ENCODE measurements at regions not wholly inside any gene's neighbourhood (a gene's known extent, or its start where the extent isn't known, plus 50 kb on each side); places are given as distances from the start of the nearest gene placed in this dataset.
"Not testable (repeated sequence)": the region's sequence is repeated elsewhere in the genome, so short reads cannot be mapped to it uniquely, and the experiment has no call there.

DNA sequence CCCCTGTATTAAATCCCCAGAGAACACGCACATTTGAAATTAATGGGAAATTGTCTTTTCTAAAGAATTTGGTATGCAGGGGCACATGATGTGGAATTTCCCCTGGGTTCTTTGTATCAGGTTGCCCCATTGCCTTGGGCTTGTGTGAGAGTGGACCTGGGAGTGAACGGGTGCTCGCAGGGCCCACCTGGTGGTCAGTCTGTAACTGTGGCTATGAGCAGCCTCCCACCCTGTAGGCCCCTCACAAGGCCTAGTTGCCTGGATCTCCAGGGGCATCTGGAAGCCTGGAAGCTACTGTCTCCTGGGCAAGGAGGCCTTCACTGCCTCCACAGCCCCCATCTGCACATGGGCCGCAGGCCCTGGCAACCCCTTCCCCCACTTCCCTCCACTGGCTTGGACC is 96.7 kb downstream of the SLC25A47 start:
- DNase-seq (ENCODE audit: low read depth) = no peak

DNA sequence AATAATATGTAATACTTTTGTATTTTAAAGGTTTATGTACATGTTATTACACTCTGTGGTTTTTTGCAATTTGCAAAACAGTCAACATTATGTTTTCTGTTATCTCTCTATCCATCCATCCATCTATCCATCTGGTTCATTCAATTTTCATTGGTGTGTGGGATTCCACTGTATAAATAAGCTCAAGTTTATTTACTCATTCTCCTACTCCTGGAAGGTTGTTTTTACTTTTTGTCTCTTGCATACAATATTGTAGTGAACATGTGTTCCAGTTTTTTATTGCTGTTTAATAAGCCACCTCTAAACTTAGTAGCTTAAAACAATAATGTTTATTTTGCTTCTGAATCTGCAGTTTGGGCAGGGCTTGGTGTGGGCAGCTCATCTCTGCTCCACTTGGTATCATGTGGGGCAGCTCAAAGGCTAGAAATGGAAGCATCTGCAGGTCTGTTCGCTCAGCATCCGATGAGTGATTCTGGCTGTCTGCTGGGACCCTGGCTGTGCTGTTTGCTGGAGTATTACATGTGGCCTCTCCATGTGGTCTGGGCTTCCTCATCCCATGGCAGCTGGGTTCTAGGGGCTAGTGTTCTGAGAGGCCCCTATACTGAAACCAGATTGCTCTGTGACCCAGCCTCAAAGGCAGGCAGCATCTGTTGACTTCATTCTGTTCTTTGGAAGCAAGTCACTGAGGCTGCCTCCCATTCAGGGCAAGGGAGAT is 98.8 kb downstream of the SLC25A47 start:
- DNase-seq (ENCODE audit: low read depth) = no peak

DNA sequence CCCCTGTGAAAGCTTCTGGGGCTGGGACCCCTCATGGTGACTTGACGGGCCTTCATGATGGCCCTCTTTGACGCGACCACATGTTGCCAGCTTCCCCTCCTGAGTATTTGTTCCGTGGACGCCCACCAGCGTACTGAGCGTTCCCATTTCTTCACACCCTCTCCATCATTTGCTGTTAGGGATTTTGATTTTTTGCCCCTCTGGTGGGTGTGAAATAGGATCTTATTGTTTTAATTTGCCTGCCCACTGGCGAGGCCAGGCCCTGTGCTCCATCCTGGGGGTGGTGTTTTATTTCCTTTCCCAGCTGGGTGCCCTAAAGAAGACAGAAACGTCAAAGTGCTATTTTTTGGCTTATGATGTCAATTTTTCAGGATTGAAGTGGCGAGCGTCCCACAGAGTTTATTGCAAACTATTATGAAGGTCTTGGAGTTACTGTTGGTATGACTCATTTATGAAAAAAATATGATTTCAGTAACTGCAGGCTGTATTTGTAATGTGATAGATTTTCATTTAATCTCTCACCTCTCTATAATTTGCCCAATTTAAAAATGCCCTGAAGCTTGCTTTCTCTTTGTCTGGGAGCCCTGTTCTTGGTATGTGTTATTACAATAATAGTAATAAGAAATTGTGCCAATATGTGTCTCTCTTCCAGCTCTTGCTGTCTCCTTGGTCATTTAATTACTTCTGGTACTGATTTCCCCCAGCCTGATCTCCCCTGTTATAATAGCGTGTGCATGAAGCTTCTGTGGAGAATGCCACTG is 99.6 kb downstream of the SLC25A47 start:
- DNase-seq (ENCODE audit: low read depth) = no peak

DNA sequence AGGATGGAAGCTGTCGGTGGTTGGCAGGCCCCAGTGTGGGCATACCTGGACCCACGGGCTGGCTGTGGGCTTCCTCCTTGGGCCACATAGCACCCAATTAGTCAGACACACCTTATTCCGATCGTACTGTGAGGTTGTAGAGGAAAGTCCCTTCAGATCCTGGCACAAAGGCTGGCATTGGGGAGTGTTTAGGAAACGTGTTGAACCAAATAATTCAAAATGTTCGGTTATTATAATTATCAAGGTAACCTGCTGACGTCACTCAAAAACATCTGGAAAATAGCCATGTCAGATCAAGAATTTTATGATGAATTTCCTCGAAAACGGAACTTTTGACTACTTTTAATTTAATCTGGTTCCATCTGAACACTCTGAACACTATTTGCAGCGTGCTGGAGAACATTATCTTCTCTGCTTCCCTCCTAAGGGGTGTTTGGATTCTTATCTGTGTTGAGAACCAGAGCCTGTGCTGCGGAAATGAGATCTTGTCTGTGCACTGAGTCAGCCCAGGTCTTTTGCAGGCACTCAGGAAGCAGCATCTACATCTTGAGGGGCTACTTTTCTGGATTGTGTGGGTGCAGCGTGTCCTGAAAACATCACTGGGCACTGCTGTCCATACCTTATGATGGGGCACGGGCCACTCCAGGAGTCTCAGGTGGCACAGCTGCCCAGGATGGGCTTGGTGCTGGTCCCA is 100.3 kb downstream of the SLC25A47 start:
- DNase-seq (ENCODE audit: low read depth) = no peak

DNA sequence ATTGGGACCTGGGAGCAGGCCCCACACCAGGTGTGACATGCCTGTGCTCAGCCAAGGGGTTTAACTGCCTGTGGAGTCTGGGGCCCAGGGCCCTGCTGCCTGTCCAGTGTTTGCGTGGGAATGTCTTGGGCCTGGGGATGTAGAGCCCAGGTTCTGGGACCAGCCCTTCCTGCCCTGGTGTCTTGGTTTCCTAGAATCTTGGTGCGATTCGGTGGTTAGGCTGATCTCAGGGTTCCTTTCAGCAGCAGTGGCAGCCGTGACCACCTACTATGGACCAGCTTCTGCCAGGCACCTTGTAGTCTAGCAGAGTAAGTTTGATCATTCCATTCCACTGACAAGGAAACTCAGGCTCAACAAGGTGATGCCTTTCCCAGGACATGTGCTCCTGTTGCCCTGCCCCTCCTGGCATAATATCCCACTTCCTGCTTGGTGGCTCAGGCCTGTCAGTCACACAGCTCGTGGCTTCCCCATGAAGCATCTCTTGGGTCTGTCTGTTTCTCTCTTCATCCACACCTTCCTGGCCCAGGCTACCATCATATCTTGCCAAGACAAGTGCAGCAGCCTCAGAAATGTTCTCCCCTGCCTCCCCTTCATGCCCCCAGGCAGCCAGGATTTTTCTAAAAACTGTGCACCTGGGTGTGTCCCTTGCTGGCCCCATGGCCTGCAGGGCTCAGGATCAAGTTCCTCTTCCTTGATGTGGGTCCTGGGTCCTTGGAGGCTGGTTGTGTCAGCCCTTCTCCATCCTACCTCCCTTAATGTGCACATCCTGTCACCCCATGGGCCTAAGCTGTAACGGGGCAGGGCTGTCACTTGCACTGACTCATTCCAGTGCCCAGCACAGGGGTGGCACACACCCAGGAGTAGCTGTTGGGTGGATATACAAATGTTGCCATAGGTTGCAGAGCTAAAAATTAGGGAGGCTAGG is 101.6 kb downstream of the SLC25A47 start:
- DNase-seq (ENCODE audit: low read depth) = no peak

DNA sequence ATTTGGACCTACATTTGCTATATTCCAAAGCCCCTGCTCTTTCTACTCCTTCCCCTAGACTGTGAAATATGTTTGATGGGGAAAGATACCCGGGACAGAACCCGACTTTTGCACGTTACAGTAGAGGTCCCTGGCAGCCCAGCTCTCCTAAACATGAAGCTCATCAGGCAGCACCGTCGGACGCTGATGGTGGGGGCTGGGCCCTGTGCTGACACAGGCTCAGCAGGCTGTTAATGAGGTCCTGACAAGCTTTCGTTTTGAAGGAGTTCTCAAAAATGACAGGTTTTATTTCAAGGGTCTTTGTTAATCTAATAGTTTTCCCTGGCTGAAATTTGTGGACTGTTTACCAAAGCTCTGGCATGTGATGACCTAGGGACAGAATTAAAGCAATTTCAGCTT is 102.3 kb downstream of the SLC25A47 start:
- no peak for DNase-seq (ENCODE audit: low read depth)

DNA sequence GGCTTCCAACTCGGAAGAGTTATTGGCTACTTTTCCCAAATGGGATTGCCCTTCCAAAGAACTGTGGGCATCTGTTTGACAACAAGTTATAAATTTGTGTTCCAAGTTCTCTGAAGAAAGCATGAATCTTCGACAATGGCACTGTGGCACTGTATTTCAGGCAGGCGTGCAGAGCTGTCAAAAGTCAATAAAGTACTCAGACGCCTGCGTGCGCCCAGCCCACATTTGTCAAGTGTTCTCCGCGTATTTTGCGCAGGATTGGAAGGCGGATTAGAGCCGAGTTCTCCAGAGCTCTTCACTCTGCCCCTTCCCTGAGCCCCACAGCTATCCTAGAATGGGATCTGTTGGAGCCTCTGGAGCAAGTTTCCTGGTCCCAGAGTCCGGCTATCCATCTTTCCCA is 103.2 kb downstream of the SLC25A47 start:
- no peak for DNase-seq (ENCODE audit: low read depth)

DNA sequence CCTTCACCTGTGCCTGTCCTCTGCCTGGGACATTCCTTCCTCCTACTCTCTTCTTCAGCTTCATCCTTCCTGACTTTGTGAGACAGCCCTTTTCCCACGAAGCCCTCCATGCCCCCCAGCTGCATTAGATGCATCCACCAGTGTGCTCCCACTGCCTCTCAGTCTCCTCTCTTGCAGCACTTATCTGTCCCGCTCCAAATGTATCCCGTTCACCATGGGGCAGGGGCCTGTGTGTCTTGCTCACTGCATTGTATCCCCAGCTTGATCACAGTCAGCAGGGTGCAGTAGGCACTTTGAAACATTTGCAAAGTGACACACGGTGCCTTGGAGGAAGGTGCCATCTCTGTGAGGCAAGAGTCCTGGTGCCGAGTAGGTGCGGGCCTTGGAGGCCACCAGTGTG is 104.0 kb downstream of the SLC25A47 start:
- DNase-seq (ENCODE audit: low read depth) = no peak

DNA sequence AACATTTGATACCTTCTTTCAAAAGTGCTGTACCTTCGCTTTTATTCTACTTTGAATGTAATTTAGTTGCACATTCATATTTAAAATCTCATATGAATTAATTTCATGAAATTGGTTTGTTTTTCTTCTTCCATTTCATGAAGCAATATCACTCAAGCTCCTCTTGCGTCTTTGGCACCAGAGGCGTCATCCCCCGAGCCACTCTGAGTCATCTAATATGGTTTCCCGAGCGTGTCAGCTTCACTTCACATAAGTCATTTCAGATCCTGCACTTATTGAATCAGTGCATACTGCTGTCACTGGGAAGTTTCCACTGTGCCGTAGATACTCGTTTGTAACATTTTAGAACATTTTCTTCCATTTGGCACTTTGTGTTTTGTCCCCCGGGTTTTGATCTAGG is 105.6 kb downstream of the SLC25A47 start:
- no peak for DNase-seq (ENCODE audit: low read depth)

DNA sequence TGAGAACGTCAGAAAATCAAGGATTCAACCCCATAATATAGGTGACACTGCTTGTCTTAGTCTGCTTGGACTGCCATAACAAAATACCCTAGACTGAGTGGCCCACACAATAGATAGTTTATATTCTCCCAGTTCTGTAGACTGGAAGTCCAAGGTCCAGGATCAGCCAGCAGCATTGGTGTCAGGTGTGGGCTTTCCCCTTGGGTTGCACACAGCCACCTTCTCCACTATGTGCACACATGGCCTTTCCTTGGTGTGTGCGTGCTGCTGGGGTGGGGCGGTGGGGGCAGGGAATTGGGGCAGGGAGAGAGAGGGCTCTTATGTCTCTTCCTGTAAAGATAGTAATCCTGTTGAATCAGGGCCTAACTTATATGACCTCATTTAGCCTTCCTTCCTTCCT is 106.4 kb downstream of the SLC25A47 start:
- no peak for DNase-seq (ENCODE audit: low read depth)

DNA sequence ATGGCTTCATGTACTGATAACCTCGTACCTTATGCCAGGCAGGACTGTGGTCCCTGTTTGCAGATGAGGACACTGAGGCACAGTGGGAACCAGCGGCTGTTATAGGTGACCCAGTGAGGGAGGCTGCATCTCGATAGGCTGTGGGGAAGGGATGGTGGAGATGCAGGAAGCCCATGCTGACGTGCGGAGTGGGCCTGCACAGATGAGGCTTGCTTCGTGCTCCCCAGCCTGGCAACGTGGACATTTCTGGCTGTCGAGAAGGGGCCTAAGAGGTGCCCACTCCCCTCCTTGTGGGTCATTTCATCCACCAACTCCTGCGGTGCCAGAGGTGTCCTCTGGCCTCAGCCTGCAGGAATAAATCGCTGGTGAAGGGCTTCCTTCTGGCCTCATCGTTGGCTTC is 107.4 kb downstream of the SLC25A47 start:
- no peak for DNase-seq (ENCODE audit: low read depth)

DNA sequence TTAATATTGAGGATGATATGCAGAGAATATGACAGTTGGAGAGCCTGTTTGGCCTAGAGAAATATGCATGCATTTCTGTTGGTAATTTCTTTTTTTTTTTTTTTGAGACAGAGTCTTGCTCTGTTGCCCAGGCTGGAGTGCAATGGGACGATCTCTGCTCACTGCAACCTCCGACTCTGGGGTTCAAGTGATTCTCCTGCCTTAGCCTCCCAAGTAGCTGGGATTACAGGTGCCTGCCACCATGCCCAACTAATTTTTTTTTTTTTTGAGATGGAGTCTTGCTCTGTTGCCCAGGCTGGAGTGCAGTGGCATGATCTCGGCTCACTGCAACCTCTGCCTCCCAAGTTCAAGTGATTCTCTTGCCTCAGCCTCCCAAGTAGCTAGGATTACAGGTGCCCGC is 108.3 kb downstream of the SLC25A47 start:
- DNase-seq (ENCODE audit: low read depth) = not testable (repeated sequence)

DNA sequence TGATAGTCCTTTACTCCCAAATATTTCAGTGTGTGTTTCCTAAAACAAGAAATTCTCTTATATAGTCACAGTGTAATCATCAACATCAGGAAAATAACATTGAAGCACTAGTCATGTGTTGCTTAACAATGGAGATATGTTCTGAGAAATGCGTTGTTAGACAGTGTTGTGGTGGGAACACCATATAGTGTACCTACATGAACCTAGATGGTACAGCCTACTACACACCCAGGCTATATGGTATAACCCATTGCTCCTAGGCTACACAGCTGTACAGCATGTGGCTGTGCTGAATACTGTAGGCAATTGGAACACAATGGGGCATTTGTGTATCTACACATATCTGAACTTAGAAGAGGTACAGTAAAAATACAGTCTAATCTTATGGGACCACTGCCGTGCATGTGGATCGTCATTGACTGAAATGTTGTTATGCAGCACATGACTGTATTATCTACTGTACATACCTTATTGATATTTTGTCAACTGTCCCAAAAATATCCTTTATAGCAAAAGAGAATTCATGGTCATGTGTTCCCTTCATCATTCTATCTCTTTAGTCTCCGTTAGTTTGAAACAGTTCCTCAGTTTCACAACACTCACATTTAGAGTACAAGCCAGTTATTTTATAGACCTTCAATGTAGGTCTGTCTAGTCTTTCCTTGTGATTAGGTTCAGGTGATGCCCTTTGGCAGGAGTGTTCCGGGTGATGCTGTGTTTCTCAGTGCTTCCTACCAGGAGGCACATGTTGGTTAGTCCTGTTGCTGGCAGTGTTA is 109.7 kb downstream of the SLC25A47 start:
- DNase-seq (ENCODE audit: low read depth) = no peak

DNA sequence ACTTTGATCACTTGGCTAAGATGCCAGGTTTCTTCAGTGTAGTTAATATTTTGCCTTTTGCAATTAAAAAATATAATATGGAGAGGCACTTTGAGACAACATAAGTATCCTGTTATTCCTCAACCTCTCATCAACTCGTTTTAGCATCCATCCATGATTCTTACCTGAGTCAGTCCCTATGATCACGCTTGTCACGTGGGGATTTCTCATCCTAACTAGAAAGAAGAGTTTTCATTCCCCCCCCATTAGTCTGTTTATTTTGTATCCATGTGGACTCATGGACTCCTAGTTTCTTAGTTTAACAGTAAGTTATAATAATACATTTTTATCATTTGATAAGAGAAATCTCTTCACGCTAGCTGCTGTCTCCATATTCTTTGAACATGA is 110.3 kb downstream of the SLC25A47 start:
- no peak for DNase-seq (ENCODE audit: low read depth)

DNA sequence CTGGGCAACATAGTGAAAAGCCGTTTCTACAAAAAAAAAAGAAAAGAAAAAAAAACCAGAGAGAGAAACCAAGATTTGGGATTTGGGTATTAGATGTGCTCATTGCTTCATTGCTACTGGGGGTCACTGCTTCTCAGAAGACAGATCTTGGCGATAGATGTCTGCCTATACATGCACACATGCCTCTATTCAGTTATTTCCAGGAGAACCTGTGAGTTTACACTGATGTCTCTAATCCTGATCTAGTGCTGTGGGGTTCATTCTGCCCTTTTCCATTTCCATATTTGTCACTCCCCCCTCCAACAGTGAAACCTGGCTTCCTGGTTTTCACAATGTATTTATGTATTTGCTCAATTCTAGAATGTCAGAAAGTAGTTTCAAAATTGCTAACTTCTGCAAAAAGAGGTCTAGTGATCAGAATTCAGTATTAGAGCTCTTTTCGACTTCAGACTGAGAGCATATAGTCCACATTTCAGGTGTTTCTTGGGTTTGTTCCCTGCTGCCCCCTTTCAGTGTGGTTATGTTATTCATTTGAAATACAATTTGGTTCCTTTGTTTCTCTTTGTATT is 111.0 kb downstream of the SLC25A47 start:
- DNase-seq (ENCODE audit: low read depth) = no peak

DNA sequence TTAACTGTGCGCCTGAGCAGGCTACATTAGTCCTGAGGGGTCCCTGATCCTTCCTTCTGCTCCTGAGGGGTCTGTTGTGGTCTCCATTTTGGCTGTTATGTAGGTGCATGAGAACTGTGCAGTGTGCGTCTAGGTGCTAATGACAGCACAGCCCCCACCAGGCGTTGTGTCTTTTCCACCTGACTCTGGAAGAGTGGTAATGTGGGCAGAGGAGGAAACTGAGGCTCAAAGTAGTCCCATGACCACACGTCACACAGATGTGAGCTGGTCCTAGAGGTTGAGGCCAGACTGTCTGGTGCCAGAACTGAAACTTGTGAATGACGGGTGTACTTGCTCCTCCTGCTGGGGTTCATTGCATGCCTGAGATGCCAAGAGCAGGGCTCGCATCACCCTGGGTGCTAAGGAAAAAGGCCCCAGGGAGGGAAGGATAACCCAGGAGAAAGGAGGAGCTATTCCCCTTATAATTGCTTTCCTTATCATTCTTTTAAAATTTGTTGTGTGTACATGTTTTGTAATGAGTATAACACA is 111.8 kb downstream of the SLC25A47 start:
- no peak for DNase-seq (ENCODE audit: low read depth)

DNA sequence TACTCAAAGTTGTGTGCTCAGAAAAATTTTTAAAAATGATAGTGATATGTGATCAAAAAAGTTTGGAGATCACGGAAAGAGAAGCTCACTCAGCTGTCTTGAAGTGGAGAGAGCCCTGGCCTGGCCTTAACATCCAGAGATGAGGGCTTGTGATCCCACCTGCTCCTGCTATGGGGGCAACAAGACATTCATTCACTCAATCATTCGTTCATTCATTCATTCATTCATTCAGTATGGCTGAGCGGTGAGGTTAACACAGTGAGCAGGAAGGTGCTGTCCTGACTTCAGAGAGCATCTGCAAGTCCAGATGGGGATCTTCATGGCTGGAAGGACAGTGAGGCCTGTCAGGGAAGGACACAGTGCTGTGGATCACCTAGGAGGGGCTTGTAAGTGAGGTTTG is 112.3 kb downstream of the SLC25A47 start:
- DNase-seq (ENCODE audit: low read depth) = no peak

DNA sequence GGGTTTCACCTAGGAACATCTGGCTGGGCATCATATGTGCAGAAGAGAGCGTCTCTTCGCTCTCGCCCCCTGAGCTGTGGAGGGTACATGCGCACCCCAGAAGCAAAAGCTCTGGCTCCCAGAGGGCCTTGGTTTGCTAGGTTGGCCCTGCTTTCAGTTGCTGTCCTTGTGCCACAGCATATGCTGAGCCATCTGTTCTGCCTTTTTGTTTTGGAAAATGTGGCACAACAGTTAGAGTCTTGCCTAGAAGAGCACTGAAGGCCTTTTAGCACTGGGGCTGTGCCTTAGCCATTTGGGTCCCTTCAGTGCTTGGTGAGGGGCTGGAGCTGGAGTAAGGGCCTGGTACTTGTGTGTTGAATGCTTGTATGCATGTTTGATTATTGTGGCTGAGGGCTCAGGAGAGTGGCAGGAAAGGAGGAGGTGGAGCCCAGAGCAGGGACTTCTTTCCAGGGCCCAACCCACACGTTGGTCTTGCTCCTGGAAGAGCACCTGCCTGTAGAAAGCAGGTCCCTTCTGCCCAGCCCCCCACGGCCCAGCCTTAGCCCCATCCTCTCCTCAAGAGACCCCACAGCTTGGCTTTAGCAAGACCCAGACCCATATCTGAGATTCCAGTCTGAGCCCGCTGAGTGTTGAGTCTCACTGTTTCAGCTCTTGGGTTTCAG is 113.7 kb downstream of the SLC25A47 start:
- no peak for DNase-seq (ENCODE audit: low read depth)

DNA sequence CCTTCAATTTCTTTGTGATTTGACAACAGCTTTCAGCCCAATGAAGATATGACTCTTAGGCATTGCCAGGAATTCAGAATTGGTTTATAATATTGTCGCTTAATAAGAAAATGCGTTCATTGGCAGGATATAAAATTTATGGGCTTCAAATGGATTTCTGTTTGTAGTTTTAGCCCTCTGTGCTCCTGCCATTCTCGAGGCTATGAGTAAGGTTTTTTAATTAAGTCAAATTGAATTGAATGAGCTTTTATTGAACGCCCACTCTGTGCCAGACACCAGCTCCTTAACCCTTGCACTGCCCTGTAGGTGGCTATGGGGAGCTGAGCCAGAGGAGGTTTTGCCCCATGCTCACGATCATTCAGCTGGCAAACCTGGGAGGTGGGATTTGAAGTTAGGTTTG is 115.1 kb downstream of the SLC25A47 start:
- DNase-seq (ENCODE audit: low read depth) = no peak

Data from activated T-cell treated with anti-CD3 and anti-CD28 coated beads for 1 hour (primary cell).